ENCODE measurements at regions not wholly inside any gene's neighbourhood (a gene's known extent, or its start where the extent isn't known, plus 50 kb on each side); places are given as distances from the start of the nearest gene placed in this dataset.
"Not testable (repeated sequence)": the region's sequence is repeated elsewhere in the genome, so short reads cannot be mapped to it uniquely, and the experiment has no call there.

- DNase-seq, result not testable (repeated sequence)
Measured at GRCh38 chr7:114077158-114077524, 158.3 kb upstream of the PPP1R3A start.

GRCh38 chr7:114076392-114077157 lies 157.8 kb upstream of the PPP1R3A start:
- not testable (repeated sequence) for DNase-seq

GRCh38 chr7:114073701-114074100 lies 154.9 kb upstream of the PPP1R3A start:
- DNase-seq, result no peak

GRCh38 chr7:114070246-114070645 lies 151.4 kb upstream of the PPP1R3A start:
- DNase-seq, result no peak

GRCh38 chr7:114062810-114063209 lies 144.0 kb upstream of the PPP1R3A start:
- DNase-seq, result no peak

- DNase-seq, result no peak
Measured at GRCh38 chr7:114051871-114052331, 133.1 kb upstream of the PPP1R3A start.

GRCh38 chr7:114050571-114050970 lies 131.8 kb upstream of the PPP1R3A start:
- DNase-seq, result no peak

GRCh38 chr7:114048386-114049235 lies 129.8 kb upstream of the PPP1R3A start:
- DNase-seq, result peak in 1 of 3 experiments; percentile 68

- DNase-seq, result no peak
Measured at GRCh38 chr7:114047889-114048288, 129.1 kb upstream of the PPP1R3A start.

GRCh38 chr7:114033475-114033874 lies 114.7 kb upstream of the PPP1R3A start:
- no peak for DNase-seq

GRCh38 chr7:114026486-114027089 lies 107.8 kb upstream of the PPP1R3A start:
- DNase-seq, result peak; percentile 69 to 94 (median 87)

GRCh38 chr7:114021135-114021534 lies 102.3 kb upstream of the PPP1R3A start:
- DNase-seq, result peak in 2 of 3 experiments; percentile 73 to 84

GRCh38 chr7:114008696-114009095 lies 89.9 kb upstream of the PPP1R3A start:
- peak in 1 of 3 experiments; percentile 4 for DNase-seq

GRCh38 chr7:114007386-114007785 lies 88.6 kb upstream of the PPP1R3A start:
- no peak for DNase-seq

- no peak for DNase-seq
Measured at GRCh38 chr7:113998934-113999333, 80.1 kb upstream of the PPP1R3A start.

- DNase-seq, result no peak
Measured at GRCh38 chr7:113996405-113996804, 77.6 kb upstream of the PPP1R3A start.

GRCh38 chr7:113986216-113986615 lies 67.4 kb upstream of the PPP1R3A start:
- no peak for DNase-seq

GRCh38 chr7:113976508-113976907 lies 57.7 kb upstream of the PPP1R3A start:
- no peak for DNase-seq

- peak in 2 of 3 experiments; percentile 38 to 63 for DNase-seq
Measured at GRCh38 chr7:113968713-113969112, 49.9 kb upstream of the PPP1R3A start.

Data from NCI-H1417 (cell line).